DND-41 (cell line): ENCODE measurements at regions not wholly inside any gene's neighbourhood (a gene's known extent, or its start where the extent isn't known, plus 50 kb on each side); places are given as distances from the start of the nearest gene placed in this dataset.

Source experiments
- ATAC-seq: fragments of 200-7000 bp; cut with Tn5 transposase; 3 replicates; pipeline ENCODE4 v1.9.1; 2021; ENCODE audit warnings: low read depth; ENCODE audit not compliant: insufficient read depth
- DNase-seq: peaks from one replicate; pipeline ENCODE4 v3.0.0-alpha.2; 2020
- H2AFZ ChIP-seq: 2 replicates; pipeline ENCODE4 v1.6.0; 2012; ENCODE audit warnings: low read depth, low read length
- H3K27ac ChIP-seq: 2 replicates; pipeline ENCODE4 v1.5.1; 2012; ENCODE audit warnings: low read length, inconsistent platforms
- H3K27me3 ChIP-seq: fragments of 200-600 bp; sonication (generic); 2 replicates; pipeline ENCODE4 v1.6.0; 2012; ENCODE audit warnings: low read length, mild to moderate bottlenecking, inconsistent platforms; ENCODE audit not compliant: insufficient read depth, poor library complexity
- H3K36me3 ChIP-seq: 2 replicates; pipeline ENCODE4 v1.5.1; 2012; ENCODE audit warnings: low read length, inconsistent platforms; ENCODE audit not compliant: insufficient read depth
- H3K4me1 ChIP-seq: 2 replicates; pipeline ENCODE4 v1.5.1; 2012; ENCODE audit warnings: mild to moderate bottlenecking, low read length; ENCODE audit not compliant: insufficient read depth
- H3K4me2 ChIP-seq: 2 replicates; pipeline ENCODE4 v1.6.0; 2012; ENCODE audit warnings: mild to moderate bottlenecking, moderate library complexity, low read length, inconsistent platforms; ENCODE audit not compliant: insufficient read depth
- H3K4me3 ChIP-seq, 2 experiments: fragments of 200-600 bp in 1 of 2; shearing (Covaris generic) in 1 of 2; 2 replicates each; pipeline ENCODE4 v1.5.1; 2012 to 2016; ENCODE audit warnings: inconsistent platforms in 2 of 2, low read length in 2 of 2, mild to moderate bottlenecking in 2 of 2, low read depth in 1 of 2, moderate library complexity in 1 of 2
- H3K79me2 ChIP-seq: 2 replicates; pipeline ENCODE4 v1.6.0; 2012; ENCODE audit warnings: low read length, inconsistent platforms; ENCODE audit not compliant: insufficient read depth
- H3K9ac ChIP-seq: 2 replicates; pipeline ENCODE4 v1.6.0; 2012; ENCODE audit warnings: low read depth, mild to moderate bottlenecking, inconsistent platforms, low read length, moderate library complexity
- H3K9me3 ChIP-seq: 2 replicates; pipeline ENCODE4 v1.5.1; 2012; ENCODE audit warnings: low read length, moderate library complexity, mild to moderate bottlenecking, inconsistent platforms; ENCODE audit not compliant: insufficient read depth, severe bottlenecking
- H4K20me1 ChIP-seq: 2 replicates; pipeline ENCODE4 v1.6.0; 2012; ENCODE audit warnings: low read length; ENCODE audit not compliant: insufficient read depth
- CTCF ChIP-seq: IDR thresholded peaks from 2 replicates; pipeline ENCODE4 v1.5.1; 2012; ENCODE audit warnings: borderline replicate concordance, low read length, moderate library complexity, mild to moderate bottlenecking; ENCODE audit not compliant: poor library complexity, severe bottlenecking; ENCODE audit errors: extremely low read depth
- EZH2 ChIP-seq: IDR thresholded peaks from 3 replicates; pipeline ENCODE4 v1.6.1; 2012; ENCODE audit warnings: borderline replicate concordance, low read depth, mild to moderate bottlenecking, moderate library complexity, low read length, inconsistent platforms; ENCODE audit not compliant: severe bottlenecking

GRCh38 chr20:40771308-40771610 is 82.2 kb upstream of the MAFB start:
- Histone ChIP-seq H2AFZ (no peak overlapping the region), H4K20me1 (no peaks in the 10 kb centered on the region), H3K4me1 (no peaks in the 10 kb centered on the region; the same call in 1 of the 2 replicates), H3K27me3 (no peaks in the 10 kb centered on the region), H3K9me3 (no peaks in the 10 kb centered on the region), H3K36me3 (no peaks in the 10 kb centered on the region), H3K4me2 (no peak overlapping the region), H3K4me3 (no peak overlapping the region), H3K79me2 (no peaks in the 10 kb centered on the region), H3K27ac (no peak overlapping the region), H3K9ac (no peak overlapping the region)
- no peak for TF ChIP-seq CTCF
- no peak for TF ChIP-seq EZH2
- ATAC-seq (no peak), DNase-seq (no peak)

GRCh38 chr20:40771848-40772511 is 82.9 kb upstream of the MAFB start:
- Histone ChIP-seq H4K20me1 (no peaks in the 10 kb centered on the region), H3K9ac (no peak overlapping the region), H3K4me1 (no peaks in the 10 kb centered on the region), H3K4me2 (no peak overlapping the region), H2AFZ (no peak overlapping the region), H3K4me3 (no peak overlapping the region), H3K36me3 (no peaks in the 10 kb centered on the region), H3K9me3 (no peaks in the 10 kb centered on the region), H3K79me2 (no peaks in the 10 kb centered on the region), H3K27ac (no peak overlapping the region), H3K27me3 (no peaks in the 10 kb centered on the region)
- DNase-seq (no peak), ATAC-seq (no peak)
- TF ChIP-seq CTCF (no peak), EZH2 (no peak)

GRCh38 chr20:40773376-40773775 is 84.3 kb upstream of the MAFB start:
- Histone ChIP-seq H3K9me3 (no peaks in the 10 kb centered on the region), H3K27ac (no peak overlapping the region), H4K20me1 (no peaks in the 10 kb centered on the region), H3K79me2 (no peaks in the 10 kb centered on the region), H3K36me3 (no peaks in the 10 kb centered on the region), H2AFZ (no peak overlapping the region), H3K4me3 (no peak overlapping the region), H3K4me2 (no peak overlapping the region), H3K9ac (no peak overlapping the region), H3K27me3 (no peaks in the 10 kb centered on the region), H3K4me1 (no peaks in the 10 kb centered on the region)
- ATAC-seq (no peak), DNase-seq (no peak)
- TF ChIP-seq EZH2 = no peak
- no peak for TF ChIP-seq CTCF
